Subcutaneous abdominal adipose tissue (tissue), 5 donors: ENCODE measurements at regions not wholly inside any gene's neighbourhood (a gene's known extent, or its start where the extent isn't known, plus 50 kb on each side); places are given as distances from the start of the nearest gene placed in this dataset.

Experiments used
- H3K27ac ChIP-seq: one replicate; pipeline ENCODE4 v1.7.0; 2013; ENCODE audit warnings: low read depth, mild to moderate bottlenecking, inconsistent platforms, low read length, moderate library complexity
- H3K27me3 ChIP-seq, 5 donors: one replicate each; pipeline ENCODE4 v1.7.0; 2013; ENCODE audit warnings: low read length in 5 of 5, inconsistent platforms in 1 of 5; ENCODE audit not compliant: control insufficient read depth in 5 of 5, insufficient read depth in 4 of 5
- H3K36me3 ChIP-seq, 5 donors: one replicate each; pipeline ENCODE4 v1.7.0; 2013; ENCODE audit warnings: low read length in 5 of 5; ENCODE audit not compliant: control insufficient read depth in 5 of 5, insufficient read depth in 5 of 5
- H3K4me1 ChIP-seq, 5 donors: one replicate each; pipeline ENCODE4 v1.7.0; 2013; ENCODE audit warnings: low read length in 5 of 5, mild to moderate bottlenecking in 3 of 5, moderate library complexity in 1 of 5; ENCODE audit not compliant: control insufficient read depth in 5 of 5, insufficient read depth in 5 of 5
- H3K4me3 ChIP-seq, 5 donors: one replicate each; pipeline ENCODE4 v1.7.0; 2013; ENCODE audit warnings: low read length in 5 of 5, low read depth in 1 of 5
- H3K9ac ChIP-seq, 5 donors: one replicate each; pipeline ENCODE4 v1.7.0; 2013; ENCODE audit warnings: low read length in 5 of 5, mild to moderate bottlenecking in 4 of 5, moderate library complexity in 3 of 5
- H3K9me3 ChIP-seq, 5 donors: one replicate each; pipeline ENCODE4 v1.7.0; 2013; ENCODE audit warnings: low read length in 5 of 5; ENCODE audit not compliant: control insufficient read depth in 5 of 5
- donor health status: healthy.
- donor health status: healthy.
- donor health status: healthy.
- donor health status: healthy.
- donor health status: healthy.

GRCh38 chr11:33646629-33647028 is 54.0 kb downstream of the C11orf91 start:
- no peaks in the 10 kb centered on the region for H3K9me3 ChIP-seq
- H3K4me1 ChIP-seq = peaks cover 0 to 30% (median 26%) of the 10 kb centered on the region in 5 donors
- no peak overlapping the region for H3K27ac ChIP-seq
- no peaks in the 10 kb centered on the region for H3K36me3 ChIP-seq
- no peak overlapping the region for H3K9ac ChIP-seq
- no peaks in the 10 kb centered on the region for H3K27me3 ChIP-seq
- no peak overlapping the region for H3K4me3 ChIP-seq

GRCh38 chr11:33646168-33646567 is 54.5 kb downstream of the C11orf91 start:
- H3K27me3 ChIP-seq = no peaks in the 10 kb centered on the region
- no peak overlapping the region for H3K4me3 ChIP-seq
- no peaks in the 10 kb centered on the region for H3K36me3 ChIP-seq
- H3K27ac ChIP-seq = no peak overlapping the region
- no peaks in the 10 kb centered on the region for H3K9me3 ChIP-seq
- no peak overlapping the region for H3K9ac ChIP-seq
- H3K4me1 ChIP-seq = peaks cover 0 to 27% (median 26%) of the 10 kb centered on the region in 5 donors

- H3K9me3 ChIP-seq = no peaks in the 10 kb centered on the region
- H3K9ac ChIP-seq = peak overlapping the region in 1 of 5 donors; percentile 23
- no peak overlapping the region for H3K4me3 ChIP-seq
- no peak overlapping the region for H3K27ac ChIP-seq
- H3K4me1 ChIP-seq = peaks cover 0 to 27% (median 26%) of the 10 kb centered on the region in 5 donors
- H3K27me3 ChIP-seq = no peaks in the 10 kb centered on the region
- H3K36me3 ChIP-seq = no peaks in the 10 kb centered on the region
These were observed 54.9 kb downstream of the C11orf91 start for GRCh38 chr11:33645686-33646085.

- H3K4me3 ChIP-seq = no peak overlapping the region
- no peaks in the 10 kb centered on the region for H3K27me3 ChIP-seq
- no peak overlapping the region for H3K27ac ChIP-seq
- H3K9ac ChIP-seq = no peak overlapping the region
- H3K36me3 ChIP-seq = no peaks in the 10 kb centered on the region
- no peaks in the 10 kb centered on the region for H3K9me3 ChIP-seq
- H3K4me1 ChIP-seq = peaks cover 0 to 26% (median 18%) of the 10 kb centered on the region in 5 donors
These were observed 57.3 kb downstream of the C11orf91 start for GRCh38 chr11:33643167-33643824.

GRCh38 chr11:33642461-33643166 is 58.0 kb downstream of the C11orf91 start:
- Histone ChIP-seq H3K27ac (no peak overlapping the region), H3K4me3 (no peak overlapping the region), H3K9ac (no peak overlapping the region)

GRCh38 chr11:33640730-33641371 is 59.8 kb downstream of the C11orf91 start:
- no peak overlapping the region for H3K4me3 ChIP-seq
- H3K36me3 ChIP-seq = no peaks in the 10 kb centered on the region

More at GRCh38 chr11:33642461-33643166, 58.0 kb downstream of the C11orf91 start:
- Histone ChIP-seq H3K4me1 (peaks cover 0 to 26% (median 16%) of the 10 kb centered on the region in 5 donors), H3K27me3 (no peaks in the 10 kb centered on the region), H3K36me3 (no peaks in the 10 kb centered on the region), H3K9me3 (no peaks in the 10 kb centered on the region)

GRCh38 chr11:33638608-33639007 is 62.0 kb downstream of the C11orf91 start:
- Histone ChIP-seq H3K4me3 (no peak overlapping the region), H3K36me3 (no peaks in the 10 kb centered on the region), H3K9ac (no peak overlapping the region), H3K4me1 (peaks cover 0 to 29% (median 17%) of the 10 kb centered on the region in 5 donors), H3K27me3 (no peaks in the 10 kb centered on the region), H3K9me3 (no peaks in the 10 kb centered on the region), H3K27ac (no peak overlapping the region)

More at GRCh38 chr11:33640730-33641371, 59.8 kb downstream of the C11orf91 start:
- Histone ChIP-seq H3K27ac (no peak overlapping the region), H3K9me3 (no peaks in the 10 kb centered on the region), H3K4me1 (peaks cover 0 to 16% (median 14%) of the 10 kb centered on the region in 5 donors), H3K27me3 (no peaks in the 10 kb centered on the region), H3K9ac (no peak overlapping the region)

GRCh38 chr11:33636104-33636503 is 64.5 kb downstream of the C11orf91 start:
- H3K36me3 ChIP-seq = no peaks in the 10 kb centered on the region
- H3K27me3 ChIP-seq = no peaks in the 10 kb centered on the region
- H3K27ac ChIP-seq = peak overlapping the region; percentile 83
- no peaks in the 10 kb centered on the region for H3K9me3 ChIP-seq
- H3K4me3 ChIP-seq = no peak overlapping the region
- H3K9ac ChIP-seq = peak overlapping the region in 1 of 5 donors; percentile 42
- peaks cover 0 to 29% (median 17%) of the 10 kb centered on the region in 5 donors for H3K4me1 ChIP-seq

- Histone ChIP-seq H3K27ac (peak overlapping the region; percentile 83), H3K4me3 (no peak overlapping the region), H3K9me3 (no peaks in the 10 kb centered on the region), H3K36me3 (no peaks in the 10 kb centered on the region), H3K9ac (no peak overlapping the region), H3K27me3 (no peaks in the 10 kb centered on the region), H3K4me1 (peaks cover 0 to 29% (median 17%) of the 10 kb centered on the region in 5 donors)
These were observed 65.5 kb downstream of the C11orf91 start for GRCh38 chr11:33635161-33635560.
